Neural cell (in vitro differentiated cells): ENCODE measurements at regions not wholly inside any gene's neighbourhood (a gene's known extent, or its start where the extent isn't known, plus 50 kb on each side); places are given as distances from the start of the nearest gene placed in this dataset.

Experiments used
- H2AFZ ChIP-seq: fragments of 200-600, 300-800 bp; sonication (generic), shearing (Covaris generic); 2 replicates; pipeline ENCODE4 v1.6.0; 2014; ENCODE audit warnings: low read depth, mild to moderate bottlenecking, antibody characterized with exemption, low read length, moderate library complexity
- H3F3A ChIP-seq: fragments of 200-600 bp; shearing (Covaris generic); 2 replicates; pipeline ENCODE4 v1.6.1; 2016; ENCODE audit warnings: mild to moderate bottlenecking, moderate library complexity, mixed read lengths, antibody characterized with exemption, low read length; ENCODE audit not compliant: insufficient read depth, poor library complexity, severe bottlenecking
- H3K27ac ChIP-seq: fragments of 200-600, 300-800 bp; sonication (generic), shearing (Covaris generic); 2 replicates; pipeline ENCODE4 v1.5.1; 2014; ENCODE audit warnings: mild to moderate bottlenecking, low read length, moderate library complexity
- H3K27me3 ChIP-seq: fragments of 300-800, 200-600 bp; sonication (generic), shearing (Covaris generic); 2 replicates; pipeline ENCODE4 v1.6.0; 2014; ENCODE audit warnings: mild to moderate bottlenecking, low read depth, low read length, moderate library complexity; ENCODE audit not compliant: insufficient read depth
- H3K36me3 ChIP-seq: fragments of 300-800, 200-600 bp; sonication (generic), shearing (Covaris generic); 2 replicates; pipeline ENCODE4 v1.5.1; 2014; ENCODE audit warnings: mild to moderate bottlenecking, antibody characterized with exemption, low read length, moderate library complexity; ENCODE audit not compliant: insufficient read depth
- H3K4me2 ChIP-seq: fragments of 300-800, 200-600 bp; sonication (generic), shearing (Covaris generic); 2 replicates; pipeline ENCODE4 v1.6.0; 2014; ENCODE audit warnings: mild to moderate bottlenecking, low read length
- H3K4me3 ChIP-seq: fragments of 300-800, 200-600 bp; sonication (generic), shearing (Covaris generic); 2 replicates; pipeline ENCODE4 v1.5.1; 2014; ENCODE audit warnings: mild to moderate bottlenecking, low read length, moderate library complexity
- H3K79me2 ChIP-seq: fragments of 200-600 bp; shearing (Covaris generic); replicated peaks from 2 replicates; pipeline ENCODE4 v1.6.0; 2014; ENCODE audit warnings: mild to moderate bottlenecking, low read length, moderate library complexity; ENCODE audit not compliant: insufficient read depth
- H3K9ac ChIP-seq: fragments of 300-800, 200-600 bp; sonication (generic), shearing (Covaris generic); 2 replicates; pipeline ENCODE4 v1.6.1; 2016; ENCODE audit warnings: mild to moderate bottlenecking, low read length, mixed read lengths
- H3K9me2 ChIP-seq: fragments of 200-600 bp; shearing (Covaris generic); 2 replicates; pipeline ENCODE4 v1.6.1; 2016; ENCODE audit warnings: mild to moderate bottlenecking, low read length, mixed read lengths; ENCODE audit not compliant: insufficient read depth
- H3K9me3 ChIP-seq: fragments of 200-600, 300-800 bp; sonication (generic), shearing (Covaris generic); 2 replicates; pipeline ENCODE4 v1.6.1; 2016; ENCODE audit warnings: mild to moderate bottlenecking, mixed run types, low read length, moderate library complexity, mixed read lengths
- H4K20me1 ChIP-seq: fragments of 200-600 bp; shearing (Covaris generic); 2 replicates; pipeline ENCODE4 v1.6.1; 2016; ENCODE audit warnings: mild to moderate bottlenecking, mixed run types; ENCODE audit not compliant: insufficient read depth
- EP300 ChIP-seq: fragments of 450-650 bp; conservative IDR thresholded peaks from 2 replicates; pipeline ENCODE4 v1.6.1; 2014; ENCODE audit warnings: antibody characterized with exemption, mild to moderate bottlenecking, moderate library complexity; ENCODE audit not compliant: poor library complexity, severe bottlenecking
- EZH2 ChIP-seq: fragments of 200-600, 300-800 bp; shearing (Covaris generic), sonication (generic); IDR thresholded peaks from 2 replicates; pipeline ENCODE4 v1.6.1; 2014; ENCODE audit warnings: antibody characterized with exemption, low read length, borderline replicate concordance, mild to moderate bottlenecking; ENCODE audit not compliant: insufficient read depth, poor library complexity, severe bottlenecking
- MXI1 ChIP-seq: fragments of 450-650 bp; conservative IDR thresholded peaks from 2 replicates; pipeline ENCODE4 v1.6.1; 2014; ENCODE audit warnings: antibody characterized with exemption, mild to moderate bottlenecking; ENCODE audit not compliant: poor library complexity, severe bottlenecking
- POLR2AphosphoS5 ChIP-seq: IDR thresholded peaks from 2 replicates; pipeline ENCODE4 v1.6.1; 2012
- RAD21 ChIP-seq: fragments of 450-650 bp; conservative IDR thresholded peaks from 2 replicates; pipeline ENCODE4 v1.6.1; 2014; ENCODE audit warnings: antibody characterized with exemption, mild to moderate bottlenecking, moderate library complexity
- SMC3 ChIP-seq: fragments of 450-650 bp; conservative IDR thresholded peaks from 2 replicates; pipeline ENCODE4 v1.6.1; 2014; ENCODE audit warnings: antibody characterized with exemption, mild to moderate bottlenecking, moderate library complexity; ENCODE audit not compliant: poor library complexity
- TAF1 ChIP-seq: IDR thresholded peaks from 2 replicates; pipeline ENCODE4 v1.6.1; 2012; ENCODE audit warnings: low read depth
- TF ChIP-seq, protein P1 (sequence below): IDR thresholded peaks from 2 replicates; pipeline ENCODE4 v1.6.1; 2012; ENCODE audit warnings: borderline replicate concordance
- TF ChIP-seq, protein P2 (sequence below): fragments of 450-650 bp; IDR thresholded peaks from 2 replicates; pipeline ENCODE4 v1.5.1; 2014; ENCODE audit warnings: antibody characterized with exemption, mild to moderate bottlenecking, moderate library complexity; ENCODE audit not compliant: poor library complexity, severe bottlenecking

DNA sequence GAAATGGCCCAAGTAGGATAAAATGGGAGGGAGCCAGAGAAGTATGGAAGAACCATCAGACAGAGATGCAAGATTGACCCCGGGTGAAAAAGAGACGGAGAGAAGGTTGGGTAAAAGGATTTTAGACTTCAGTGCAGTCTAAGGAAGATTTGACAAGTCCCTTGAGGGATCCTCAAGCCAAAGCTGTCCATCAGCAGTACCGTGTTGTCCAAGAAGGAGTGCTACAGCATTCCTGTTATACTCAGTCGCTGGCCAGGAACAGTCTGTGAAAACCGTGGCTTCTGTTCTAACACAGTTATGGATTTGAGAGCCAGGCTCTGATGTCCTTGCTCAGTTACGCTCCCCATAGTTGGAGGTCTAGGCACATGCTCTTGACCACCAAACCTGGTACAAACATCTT lies 383.9 kb upstream of the DAB2 start:
- Histone ChIP-seq H3F3A (no peaks in the 10 kb centered on the region), H3K36me3 (no peaks in the 10 kb centered on the region), H4K20me1 (no peaks in the 10 kb centered on the region), H3K4me3 (no peak overlapping the region), H3K4me2 (no peak overlapping the region), H3K9ac (no peak overlapping the region), H3K27ac (no peak overlapping the region), H3K79me2 (no peaks in the 10 kb centered on the region), H3K9me2 (no peaks in the 10 kb centered on the region), H3K27me3 (no peaks in the 10 kb centered on the region), H3K9me3 (no peaks in the 10 kb centered on the region), H2AFZ (no peak overlapping the region)
- TF ChIP-seq, protein P1, sequence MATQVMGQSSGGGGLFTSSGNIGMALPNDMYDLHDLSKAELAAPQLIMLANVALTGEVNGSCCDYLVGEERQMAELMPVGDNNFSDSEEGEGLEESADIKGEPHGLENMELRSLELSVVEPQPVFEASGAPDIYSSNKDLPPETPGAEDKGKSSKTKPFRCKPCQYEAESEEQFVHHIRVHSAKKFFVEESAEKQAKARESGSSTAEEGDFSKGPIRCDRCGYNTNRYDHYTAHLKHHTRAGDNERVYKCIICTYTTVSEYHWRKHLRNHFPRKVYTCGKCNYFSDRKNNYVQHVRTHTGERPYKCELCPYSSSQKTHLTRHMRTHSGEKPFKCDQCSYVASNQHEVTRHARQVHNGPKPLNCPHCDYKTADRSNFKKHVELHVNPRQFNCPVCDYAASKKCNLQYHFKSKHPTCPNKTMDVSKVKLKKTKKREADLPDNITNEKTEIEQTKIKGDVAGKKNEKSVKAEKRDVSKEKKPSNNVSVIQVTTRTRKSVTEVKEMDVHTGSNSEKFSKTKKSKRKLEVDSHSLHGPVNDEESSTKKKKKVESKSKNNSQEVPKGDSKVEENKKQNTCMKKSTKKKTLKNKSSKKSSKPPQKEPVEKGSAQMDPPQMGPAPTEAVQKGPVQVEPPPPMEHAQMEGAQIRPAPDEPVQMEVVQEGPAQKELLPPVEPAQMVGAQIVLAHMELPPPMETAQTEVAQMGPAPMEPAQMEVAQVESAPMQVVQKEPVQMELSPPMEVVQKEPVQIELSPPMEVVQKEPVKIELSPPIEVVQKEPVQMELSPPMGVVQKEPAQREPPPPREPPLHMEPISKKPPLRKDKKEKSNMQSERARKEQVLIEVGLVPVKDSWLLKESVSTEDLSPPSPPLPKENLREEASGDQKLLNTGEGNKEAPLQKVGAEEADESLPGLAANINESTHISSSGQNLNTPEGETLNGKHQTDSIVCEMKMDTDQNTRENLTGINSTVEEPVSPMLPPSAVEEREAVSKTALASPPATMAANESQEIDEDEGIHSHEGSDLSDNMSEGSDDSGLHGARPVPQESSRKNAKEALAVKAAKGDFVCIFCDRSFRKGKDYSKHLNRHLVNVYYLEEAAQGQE: no peak
- TF ChIP-seq TAF1 (no peak), POLR2AphosphoS5 (no peak), EP300 (no peak), RAD21 (no peak), EZH2 (no peak), SMC3 (no peak), MXI1 (no peak)
- TF ChIP-seq, protein P2, sequence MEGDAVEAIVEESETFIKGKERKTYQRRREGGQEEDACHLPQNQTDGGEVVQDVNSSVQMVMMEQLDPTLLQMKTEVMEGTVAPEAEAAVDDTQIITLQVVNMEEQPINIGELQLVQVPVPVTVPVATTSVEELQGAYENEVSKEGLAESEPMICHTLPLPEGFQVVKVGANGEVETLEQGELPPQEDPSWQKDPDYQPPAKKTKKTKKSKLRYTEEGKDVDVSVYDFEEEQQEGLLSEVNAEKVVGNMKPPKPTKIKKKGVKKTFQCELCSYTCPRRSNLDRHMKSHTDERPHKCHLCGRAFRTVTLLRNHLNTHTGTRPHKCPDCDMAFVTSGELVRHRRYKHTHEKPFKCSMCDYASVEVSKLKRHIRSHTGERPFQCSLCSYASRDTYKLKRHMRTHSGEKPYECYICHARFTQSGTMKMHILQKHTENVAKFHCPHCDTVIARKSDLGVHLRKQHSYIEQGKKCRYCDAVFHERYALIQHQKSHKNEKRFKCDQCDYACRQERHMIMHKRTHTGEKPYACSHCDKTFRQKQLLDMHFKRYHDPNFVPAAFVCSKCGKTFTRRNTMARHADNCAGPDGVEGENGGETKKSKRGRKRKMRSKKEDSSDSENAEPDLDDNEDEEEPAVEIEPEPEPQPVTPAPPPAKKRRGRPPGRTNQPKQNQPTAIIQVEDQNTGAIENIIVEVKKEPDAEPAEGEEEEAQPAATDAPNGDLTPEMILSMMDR: no peak

DNA sequence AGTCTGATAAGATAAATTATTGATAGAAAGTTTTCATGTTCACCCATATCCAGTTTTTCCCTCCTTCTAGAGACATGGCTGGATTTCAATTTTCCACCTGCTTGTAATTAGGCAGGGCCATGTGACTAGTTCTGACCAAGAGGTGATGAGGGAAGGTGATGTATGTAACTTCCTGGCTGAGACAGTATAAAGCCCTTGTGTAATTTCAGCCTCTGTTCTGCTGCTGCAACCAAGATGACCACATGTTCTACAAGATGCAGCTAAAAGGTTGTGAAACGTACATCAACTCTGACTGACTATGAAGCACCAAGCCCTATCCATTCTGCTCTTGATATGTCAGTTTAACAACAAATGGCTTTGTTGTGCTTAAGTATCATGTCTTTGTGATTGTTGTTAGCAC lies 376.5 kb upstream of the DAB2 start:
- H3K27ac ChIP-seq: no peak overlapping the region
- no peaks in the 10 kb centered on the region for H4K20me1 ChIP-seq
- H2AFZ ChIP-seq: no peak overlapping the region
- no peaks in the 10 kb centered on the region for H3K36me3 ChIP-seq
- H3K9me3 ChIP-seq: no peaks in the 10 kb centered on the region
- H3K4me3 ChIP-seq: no peak overlapping the region
- no peak overlapping the region for H3K4me2 ChIP-seq
- H3F3A ChIP-seq: no peaks in the 10 kb centered on the region
- TF ChIP-seq EP300: no peak
- TF ChIP-seq TAF1: no peak
- TF ChIP-seq, protein P2: no peak
- TF ChIP-seq, protein P1: no peak
- no peak for TF ChIP-seq EZH2
- no peak for TF ChIP-seq POLR2AphosphoS5
- no peak for TF ChIP-seq MXI1
- no peak for TF ChIP-seq RAD21
- no peak for TF ChIP-seq SMC3
- H3K27me3 ChIP-seq: no peaks in the 10 kb centered on the region
- no peaks in the 10 kb centered on the region for H3K79me2 ChIP-seq
- H3K9me2 ChIP-seq: no peaks in the 10 kb centered on the region
- H3K9ac ChIP-seq: no peak overlapping the region
